H1 (cell line): ENCODE measurements at regions not wholly inside any gene's neighbourhood (a gene's known extent, or its start where the extent isn't known, plus 50 kb on each side); places are given as distances from the start of the nearest gene placed in this dataset.

Experiments used
- BCL11A ChIP-seq, 2 experiments: IDR thresholded peaks; one replicate each; pipeline ENCODE4 v1.6.1; 2011; ENCODE audit warnings: low read depth in 2 of 2, low read length in 2 of 2, mild to moderate bottlenecking in 2 of 2
- CTBP2 ChIP-seq: IDR thresholded peaks from 2 replicates; pipeline ENCODE4 v1.7.0; 2011; ENCODE audit warnings: borderline replicate concordance, mild to moderate bottlenecking, moderate library complexity, mixed read lengths, low read length; ENCODE audit not compliant: insufficient read depth, insufficient read length
- EGR1 ChIP-seq: IDR thresholded peaks from 2 replicates; pipeline ENCODE4 v1.6.1; 2011; ENCODE audit warnings: low read depth, low read length, borderline replicate concordance
- JUN ChIP-seq: IDR thresholded peaks from 2 replicates; pipeline ENCODE4 v1.6.1; 2011; ENCODE audit warnings: low read depth, mild to moderate bottlenecking, improper control_type of control experiment, low read length
- PHF8 ChIP-seq: fragments of 200-600 bp; sonication (generic); conservative IDR thresholded peaks from 2 replicates; pipeline ENCODE4 v1.7.1; 2012; ENCODE audit warnings: low read depth, mild to moderate bottlenecking, inconsistent platforms, low read length, moderate library complexity

DNA sequence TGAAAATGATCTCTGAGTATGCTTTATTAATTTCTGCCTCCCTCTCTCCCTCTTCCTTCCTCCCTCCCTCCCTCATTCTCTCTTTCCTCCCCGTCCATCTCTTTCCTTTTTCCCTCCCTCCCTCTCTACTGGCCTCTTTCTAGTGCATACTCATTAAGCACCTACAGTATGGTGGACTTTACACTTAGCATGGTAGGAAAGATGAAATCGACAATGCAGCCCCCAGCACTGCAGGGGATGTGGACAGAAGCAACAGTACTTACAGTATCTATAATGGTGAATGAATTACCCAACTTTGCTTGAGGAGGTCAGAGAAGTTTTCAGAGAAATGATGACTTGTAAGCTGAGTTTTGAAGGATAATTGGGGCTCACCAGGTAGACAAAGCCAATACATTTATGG, 143.8 kb upstream of the RPS6KA3 start (continued):
- no peak for TF ChIP-seq PHF8
- no peak for TF ChIP-seq BCL11A (IDR thresholded peaks at IDR 0.05; ENCODE audit: low read depth in 2 of 2, low read length in 2 of 2)
- no peak for TF ChIP-seq JUN
- no peak for TF ChIP-seq EGR1
- no peak for TF ChIP-seq CTBP2
